SK-N-SH (cell line): ENCODE measurements at regions not wholly inside any gene's neighbourhood (a gene's known extent, or its start where the extent isn't known, plus 50 kb on each side); places are given as distances from the start of the nearest gene placed in this dataset.

Source experiments
- CTCF ChIA-PET: fragments of 300-600, 350-600 bp; formaldehyde crosslinking; extraction: SDS; loops from one replicate; lab custom pipeline; 2021; lab: Yijun Ruan, JAX
- POLR2A ChIA-PET: fragments of 350-600 bp; sonication (Branson Sonifier 250); formaldehyde crosslinking; extraction: SDS; loops from one replicate; lab custom pipeline; 2020; ENCODE audit warnings: antibody characterized with exemption, inconsistent platforms; lab: Yijun Ruan, JAX
- DNase-seq: peaks from one replicate; pipeline ENCODE4 v3.0.0; 2012
- H2AFZ ChIP-seq: fragments of 200-600 bp; sonication (generic); 2 replicates; pipeline ENCODE4 v1.8.1; 2016; ENCODE audit warnings: antibody characterized with exemption, mild to moderate bottlenecking, low read depth
- H3F3A ChIP-seq: fragments of 200-600 bp; sonication (generic); replicated peaks from 2 replicates; pipeline ENCODE3; 2016; ENCODE audit warnings: antibody characterized with exemption, mild to moderate bottlenecking; ENCODE audit not compliant: insufficient read depth
- H3K27ac ChIP-seq, 2 experiments: fragments of 200-500 bp in 1 of 2; fragments of 200-600 bp in 1 of 2; sonication (Bioruptor generic) in 1 of 2; sonication (generic), shearing (Covaris generic) in 1 of 2; 2 replicates each; pipeline versions ENCODE4 v1.5.1 to v1.6.1; 2014 to 2016; ENCODE audit warnings: low read depth in 2 of 2, inconsistent platforms in 1 of 2, low read length in 1 of 2, mild to moderate bottlenecking in 1 of 2, mixed read lengths in 1 of 2
- H3K27me3 ChIP-seq: fragments of 200-600 bp; sonication (generic), shearing (Covaris generic); 2 replicates; pipeline ENCODE4 v1.6.1; 2016; ENCODE audit warnings: mixed run types; ENCODE audit not compliant: insufficient read depth
- H3K36me3 ChIP-seq, 2 experiments: fragments of 200-500 bp in 1 of 2; fragments of 200-600 bp in 1 of 2; sonication (Bioruptor generic) in 1 of 2; sonication (generic) in 1 of 2; replicated peaks in 1 of 2; 2 replicates each; pipeline versions ENCODE3 to v1.5.1; 2014 to 2016; ENCODE audit warnings: low read length in 1 of 2, mild to moderate bottlenecking in 1 of 2; ENCODE audit not compliant: insufficient read depth in 2 of 2, control insufficient read depth in 1 of 2
- H3K4me1 ChIP-seq, 2 experiments: fragments of 200-500 bp in 1 of 2; fragments of 200-600 bp in 1 of 2; sonication (Bioruptor generic) in 1 of 2; sonication (generic), shearing (Covaris generic) in 1 of 2; 2 replicates each; pipeline versions ENCODE4 v1.5.1 to v1.6.1; 2014 to 2016; ENCODE audit warnings: low read depth in 1 of 2, low read length in 1 of 2, mixed run types in 1 of 2; ENCODE audit not compliant: insufficient read depth in 2 of 2, control insufficient read depth in 1 of 2
- H3K4me2 ChIP-seq: fragments of 200-600 bp; sonication (generic), shearing (Covaris generic); 2 replicates; pipeline ENCODE4 v1.6.1; 2017; ENCODE audit warnings: mixed run types
- H3K4me3 ChIP-seq, 2 experiments: fragments of 200-500 bp in 1 of 2; fragments of 200-600 bp in 1 of 2; sonication (Bioruptor generic) in 1 of 2; sonication (generic), shearing (Covaris generic) in 1 of 2; 2 replicates each; pipeline versions ENCODE4 v1.5.1 to v1.8.1; 2014 to 2016; ENCODE audit warnings: low read depth in 2 of 2, inconsistent platforms in 1 of 2, low read length in 1 of 2, mild to moderate bottlenecking in 1 of 2, mixed read lengths in 1 of 2, moderate library complexity in 1 of 2
- H3K79me2 ChIP-seq: fragments of 200-600 bp; sonication (generic); 2 replicates; pipeline ENCODE4 v1.8.1; 2017; ENCODE audit warnings: mild to moderate bottlenecking; ENCODE audit not compliant: insufficient read depth
- H3K9ac ChIP-seq: fragments of 200-600 bp; sonication (generic); 2 replicates; pipeline ENCODE4 v1.6.1; 2017; ENCODE audit warnings: mixed run types
- H3K9me2 ChIP-seq: fragments of 200-600 bp; sonication (generic); 2 replicates; pipeline ENCODE4 v1.6.1; 2017; ENCODE audit warnings: mixed run types
- H3K9me3 ChIP-seq: fragments of 200-600 bp; sonication (generic); 2 replicates; pipeline ENCODE4 v1.6.1; 2017; ENCODE audit warnings: mixed run types, mild to moderate bottlenecking, moderate library complexity
- H4K20me1 ChIP-seq: fragments of 200-600 bp; sonication (generic); 2 replicates; pipeline ENCODE4 v1.6.1; 2017; ENCODE audit warnings: mild to moderate bottlenecking, mixed run types; ENCODE audit not compliant: insufficient read depth
- CHD2 ChIP-seq: fragments of 150-350 bp; IDR thresholded peaks from 2 replicates; pipeline ENCODE4 v1.6.1; 2018; ENCODE audit warnings: low read length; ENCODE audit not compliant: partially characterized antibody
- EP300 ChIP-seq, 2 experiments: IDR thresholded peaks; 2 replicates each; pipeline versions ENCODE4 v1.4.0 to v1.6.1; 2012; ENCODE audit warnings: borderline replicate concordance in 1 of 2, low read depth in 1 of 2, low read length in 1 of 2
- FOSL2 ChIP-seq: IDR thresholded peaks from 2 replicates; pipeline ENCODE4 v1.4.0; 2012; ENCODE audit warnings: low read depth, mild to moderate bottlenecking, moderate library complexity, borderline replicate concordance
- FOXJ3 ChIP-seq: sonication (generic); formaldehyde crosslinking; IDR thresholded peaks from 2 replicates; pipeline ENCODE4 v1.5.1; 2020; ENCODE audit warnings: mild to moderate bottlenecking, missing genetic modification reagents
- GABPA ChIP-seq: IDR thresholded peaks from 2 replicates; pipeline ENCODE4 v1.4.0; 2012; ENCODE audit warnings: low read depth, mild to moderate bottlenecking
- JUND ChIP-seq: IDR thresholded peaks from 2 replicates; pipeline ENCODE4 v1.4.0; 2012
- MEF2A ChIP-seq: IDR thresholded peaks from 2 replicates; pipeline ENCODE4 v1.4.0; 2012; ENCODE audit warnings: low read depth, borderline replicate concordance
- NFIC ChIP-seq: IDR thresholded peaks from 2 replicates; pipeline ENCODE4 v1.4.0; 2012; ENCODE audit warnings: borderline replicate concordance
- PBX3 ChIP-seq: IDR thresholded peaks from 2 replicates; pipeline ENCODE4; 2012
- RAD21 ChIP-seq: IDR thresholded peaks from 2 replicates; pipeline ENCODE4 v1.6.1; 2012; ENCODE audit warnings: mild to moderate bottlenecking, low read length
- SIN3A ChIP-seq: IDR thresholded peaks from 2 replicates; pipeline ENCODE4 v1.6.1; 2012; ENCODE audit warnings: low read depth, mild to moderate bottlenecking, low read length, moderate library complexity, borderline replicate concordance
- TCF12 ChIP-seq: IDR thresholded peaks from 2 replicates; pipeline ENCODE4 v1.4.0; 2012
- USF1 ChIP-seq: IDR thresholded peaks from 2 replicates; pipeline ENCODE4 v1.4.0; 2012; ENCODE audit warnings: low read depth, borderline replicate concordance
- USF2 ChIP-seq: fragments of 150-350 bp; IDR thresholded peaks from 2 replicates; pipeline ENCODE4 v1.6.1; 2017; ENCODE audit warnings: antibody characterized with exemption, low read length, low read depth, borderline replicate concordance
- YY1 ChIP-seq: IDR thresholded peaks from 2 replicates; pipeline ENCODE4 v1.4.0; 2012; ENCODE audit warnings: low read depth, mild to moderate bottlenecking
- WGBS: methylation state at CpG from one replicate; pipeline ENCODE4 v1.1.6; 2017; ENCODE audit warnings: low lambda C conversion rate; 5-methylcytosine and 5-hydroxymethylcytosine counted together

GRCh38 chr4:125187226-125188176 lies 127.3 kb upstream of the FAT4 start:
- Histone ChIP-seq H3K9me2 (no peaks in the 10 kb centered on the region), H3K36me3 (no peaks in the 10 kb centered on the region), H3K9me3 (no peaks in the 10 kb centered on the region), H3K27ac (peak overlapping the region; percentile 22 to 73; a peak in 3 of 4 replicates), H3K27me3 (no peaks in the 10 kb centered on the region), H3K4me3 (no peak overlapping the region), H3K79me2 (no peaks in the 10 kb centered on the region), H2AFZ (peak overlapping the region; percentile 36; the same call in 1 of the 2 replicates), H3K4me2 (0 out of 2 replicates have a peak overlapping the region, but pooled peaks have one; percentile 8), H4K20me1 (no peaks in the 10 kb centered on the region), H3K9ac (no peak overlapping the region), H3F3A (peaks cover 13% of the 10 kb centered on the region), H3K4me1 (peaks cover 0 to 12% of the 10 kb centered on the region in 2 experiments; a peak in 1 of 4 replicates)
- POLR2A ChIA-PET: no interaction called here
- WGBS: 74% methylated on average over 4 of the region's 4 CpGs
- no peak for DNase-seq
- peak; percentile 55 for TF ChIP-seq JUND
- TF ChIP-seq USF1: no peak
- TF ChIP-seq FOXJ3 (CRISPR knock-in tag): no peak
- TF ChIP-seq MEF2A: no peak
- peak; percentile 27; the same call in 1 of the 2 replicates for TF ChIP-seq YY1
- TF ChIP-seq EP300 (IDR thresholded peaks at IDR 0.05; ENCODE audit: borderline replicate concordance in 1 of 2, low read depth in 1 of 2, low read length in 1 of 2): peak in 1 of 2 experiments; percentile 10; a peak in 1 of 4 replicates
- TF ChIP-seq CHD2: no peak
- no peak for TF ChIP-seq USF2
- TF ChIP-seq SIN3A: no peak
- TF ChIP-seq RAD21: no peak
- TF ChIP-seq NFIC: peak; percentile 8; the same call in 1 of the 2 replicates
- no peak for TF ChIP-seq GABPA
- TF ChIP-seq PBX3: peak; percentile 77
- peak; percentile 54; the same call in 1 of the 2 replicates for TF ChIP-seq FOSL2
- peak; percentile 48 for TF ChIP-seq TCF12
- CTCF ChIA-PET: interaction anchor here (1.8 kb wide), 1 partner anchor 11 kb away, joined by 4 read pairs; no protein-coding TSS in a partner anchor
